Epidermal melanocyte (primary cell): ENCODE measurements at regions not wholly inside any gene's neighbourhood (a gene's known extent, or its start where the extent isn't known, plus 50 kb on each side); places are given as distances from the start of the nearest gene placed in this dataset.
A peak's percentile ranks its signal among the peaks of the same experiment; 100 is the strongest.
"Not testable (repeated sequence)": the region's sequence is repeated elsewhere in the genome, so short reads cannot be mapped to it uniquely, and the experiment has no call there.

Experiments used
- DNase-seq: peaks from one replicate; pipeline ENCODE4 v3.0.0; 2011; ENCODE audit warnings: low spot score; ENCODE audit not compliant: insufficient read length

DNA sequence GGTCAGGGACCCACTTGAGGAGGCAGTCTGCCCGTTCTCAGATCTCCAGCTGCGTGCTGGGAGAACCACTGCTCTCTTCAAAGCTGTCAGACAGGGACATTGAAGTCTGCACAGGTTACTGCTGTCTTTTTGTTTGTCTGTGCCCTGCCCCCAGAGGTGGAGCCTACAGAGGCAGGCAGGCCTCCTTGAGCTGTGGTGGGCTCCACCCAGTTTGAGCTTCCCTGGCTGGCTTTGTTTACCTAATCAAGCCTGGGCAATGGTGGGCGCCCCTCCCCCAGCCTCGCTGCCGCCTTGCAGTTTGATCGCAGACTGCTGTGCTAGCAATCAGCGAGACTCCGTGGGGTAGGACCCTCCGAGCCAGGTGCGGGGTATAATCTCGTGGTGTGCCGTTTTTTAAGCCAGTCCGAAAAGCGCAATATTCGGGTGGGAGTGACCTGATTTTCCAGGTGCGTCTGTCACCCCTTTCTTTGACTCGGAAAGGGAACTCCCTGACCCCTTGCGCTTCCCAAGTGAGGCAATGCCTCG, 375.4 kb downstream of the HTR1B start:
- DNase-seq: not testable (repeated sequence)

DNA sequence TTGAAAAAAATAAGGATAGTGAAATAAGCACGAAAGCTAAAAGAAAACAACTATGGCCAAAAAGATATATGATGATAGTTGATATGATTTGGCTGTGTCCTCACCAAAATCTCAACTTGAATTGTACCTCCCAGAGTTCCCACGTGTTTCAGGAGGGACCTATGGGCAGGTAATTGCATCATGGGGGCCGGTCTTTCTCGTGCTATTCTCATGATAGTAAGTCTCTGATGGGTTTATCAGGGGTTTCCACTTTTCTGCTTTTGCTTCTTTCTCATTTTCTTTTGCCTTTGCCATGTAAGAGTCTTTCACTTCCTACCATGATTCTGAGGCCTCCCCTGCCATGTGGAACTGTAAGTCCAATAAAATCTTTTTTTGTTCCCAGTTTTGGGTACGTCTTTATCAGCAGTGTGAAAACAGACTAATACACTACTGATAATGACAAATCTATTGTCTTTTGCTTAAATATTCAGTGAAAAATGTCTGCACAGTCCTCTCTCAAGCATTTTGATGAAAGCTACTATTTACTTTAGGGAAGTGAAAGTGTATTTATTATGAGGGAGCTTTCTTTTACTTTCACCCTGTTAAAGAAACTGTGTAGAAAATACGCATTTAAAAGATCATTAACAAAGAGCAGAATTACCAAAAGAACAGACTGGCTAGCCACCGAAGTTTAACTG, 389.1 kb downstream of the HTR1B start:
- no peak for DNase-seq

GRCh38 chr6:77073410-77073760, 389.9 kb downstream of the HTR1B start:
- DNase-seq: no peak

- no peak for DNase-seq
Observed at GRCh38 chr6:77072694-77073409, 390.4 kb downstream of the HTR1B start.

- no peak for DNase-seq
Observed at GRCh38 chr6:77063494-77063893, 399.8 kb downstream of the HTR1B start.

GRCh38 chr6:77055711-77056110, 407.6 kb downstream of the HTR1B start:
- no peak for DNase-seq

DNA sequence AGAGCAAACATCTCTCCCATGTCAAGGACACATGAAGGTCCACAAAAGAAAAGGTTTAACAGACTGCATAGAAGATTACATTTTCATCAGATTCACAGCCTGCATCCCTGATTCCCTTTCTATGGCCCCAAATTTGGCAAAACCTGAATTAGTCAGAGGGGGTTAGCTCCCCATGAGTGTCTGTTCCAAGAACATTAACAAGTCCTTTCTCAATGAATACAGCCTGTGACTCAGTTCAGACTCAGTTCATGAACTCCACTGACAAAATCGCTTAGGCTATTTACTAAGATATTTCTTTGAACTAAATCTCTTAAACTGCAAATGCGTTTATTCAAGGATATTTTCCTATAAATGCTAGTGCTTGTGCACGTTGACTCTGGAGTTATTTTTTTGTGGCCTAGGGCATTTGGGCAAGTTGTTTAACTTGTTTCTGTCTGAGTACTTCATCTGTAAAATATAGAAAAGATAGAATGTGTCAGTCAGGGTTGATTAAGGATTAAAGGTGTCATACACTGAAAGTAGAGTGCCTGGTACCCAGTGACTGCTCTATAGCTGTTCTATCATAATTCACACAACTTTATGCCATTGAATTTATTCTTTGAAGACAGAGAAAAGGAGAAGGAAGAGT, 422.6 kb downstream of the HTR1B start:
- DNase-seq: no peak

DNA sequence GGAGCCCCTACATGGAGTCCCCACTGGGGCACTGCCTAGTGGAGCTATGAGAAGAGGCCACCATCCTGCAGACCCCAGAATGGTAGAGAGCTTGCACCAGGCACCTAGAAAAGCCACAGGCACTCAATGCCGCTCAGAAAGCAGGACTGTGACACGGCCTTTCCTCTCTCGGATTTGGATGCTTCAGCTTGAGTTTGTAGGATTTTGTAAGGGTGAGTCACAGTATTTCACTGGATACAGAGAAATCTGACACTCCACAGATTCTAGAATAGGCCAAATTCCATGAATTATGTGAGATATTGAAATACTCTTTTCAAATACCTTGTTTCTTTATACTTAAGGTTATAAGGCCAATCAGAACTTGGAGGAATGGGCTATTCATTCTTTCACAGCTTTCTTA, 424.5 kb downstream of the HTR1B start:
- DNase-seq: peak; percentile 17

- no peak for DNase-seq
Observed at GRCh38 chr6:77037439-77037838, 425.9 kb downstream of the HTR1B start.

- no peak for DNase-seq
Observed at GRCh38 chr6:77036400-77036799, 426.9 kb downstream of the HTR1B start.

- DNase-seq: peak; percentile 37
Observed at GRCh38 chr6:77034161-77034560, 429.1 kb downstream of the HTR1B start.

DNA sequence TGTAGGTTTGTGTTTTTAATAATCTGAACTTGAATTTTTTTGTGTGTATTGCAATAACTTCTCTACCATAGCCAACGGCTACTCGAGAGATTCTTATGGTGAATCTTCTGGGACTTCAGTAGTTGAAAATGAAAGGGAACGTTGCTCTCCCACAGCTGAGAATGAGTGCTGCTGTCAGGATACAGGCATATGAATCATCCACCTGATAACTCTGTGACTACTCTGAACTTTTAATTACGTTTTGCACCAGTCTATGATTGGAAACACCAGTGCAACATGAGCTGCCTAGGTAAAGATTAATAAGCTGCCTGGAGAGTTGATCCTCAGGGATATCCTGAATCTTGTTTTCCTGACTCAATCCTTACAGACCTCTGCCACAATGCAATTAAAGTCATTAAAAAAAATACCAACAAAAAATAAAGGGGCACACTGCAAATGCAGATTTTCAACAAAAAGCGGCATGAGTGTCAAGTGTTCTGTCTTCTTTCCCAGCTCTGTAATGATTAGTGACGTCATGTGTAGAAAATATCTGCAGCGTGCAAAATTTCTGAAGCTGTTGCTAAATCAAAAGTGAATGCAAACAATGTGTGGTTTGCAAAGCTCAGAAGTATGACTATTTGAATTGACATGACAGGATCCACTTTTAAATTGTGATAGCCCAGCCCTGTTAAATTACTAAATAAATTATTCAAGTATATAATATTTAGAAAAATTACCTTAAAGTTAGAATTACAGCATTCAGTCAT, 432.2 kb downstream of the HTR1B start:
- no peak for DNase-seq

GRCh38 chr6:77026341-77026740, 436.9 kb downstream of the HTR1B start:
- no peak for DNase-seq

DNA sequence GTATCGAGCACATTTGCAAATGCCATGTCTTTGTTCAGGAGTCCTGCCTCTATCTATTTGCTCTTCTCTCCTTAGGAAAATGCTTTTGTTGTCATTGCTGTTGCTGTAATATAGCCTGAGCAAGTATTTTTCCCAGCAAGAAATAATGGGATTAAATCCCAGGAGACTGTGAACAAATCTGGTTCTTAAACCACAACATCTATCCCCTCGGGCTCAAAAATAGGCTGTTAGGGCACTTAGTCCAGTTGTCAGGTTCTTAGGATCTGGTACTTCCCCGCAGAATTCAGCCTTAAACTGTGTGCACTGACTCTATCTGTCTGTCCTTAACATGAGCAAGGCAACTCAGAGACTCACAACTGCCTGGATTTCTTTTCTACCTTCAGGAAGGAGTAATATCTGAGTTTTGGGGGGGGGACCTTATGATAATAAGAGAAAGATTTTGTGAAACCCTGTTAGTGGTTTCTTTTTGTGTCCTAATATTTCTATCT, 437.5 kb downstream of the HTR1B start:
- DNase-seq: no peak

GRCh38 chr6:77021778-77022177, 441.5 kb downstream of the HTR1B start:
- DNase-seq: no peak

- no peak for DNase-seq
Observed at GRCh38 chr6:77021232-77021631, 442.1 kb downstream of the HTR1B start.

DNA sequence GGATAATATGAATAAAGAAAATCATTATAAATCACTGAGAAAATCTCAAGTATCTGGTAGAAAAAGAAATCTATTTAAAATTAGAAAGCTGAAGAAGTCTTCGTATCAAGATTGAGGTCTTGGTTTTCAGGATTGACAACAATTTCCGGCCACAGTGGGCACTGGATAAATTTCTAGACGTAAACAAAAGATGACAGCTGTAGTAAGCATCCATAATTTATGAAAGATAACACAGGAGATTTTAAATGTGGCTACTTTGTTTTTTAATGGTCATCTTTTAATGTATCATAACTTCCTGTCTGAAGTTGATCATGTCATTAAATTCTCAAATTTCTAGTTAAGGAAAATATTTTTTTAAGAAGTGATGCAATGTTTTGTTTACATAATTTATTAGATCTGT, 444.2 kb downstream of the HTR1B start:
- DNase-seq: no peak

- DNase-seq: no peak
Observed at GRCh38 chr6:77017537-77017936, 445.8 kb downstream of the HTR1B start.

GRCh38 chr6:77015350-77015749, 447.9 kb downstream of the HTR1B start:
- no peak for DNase-seq

DNA sequence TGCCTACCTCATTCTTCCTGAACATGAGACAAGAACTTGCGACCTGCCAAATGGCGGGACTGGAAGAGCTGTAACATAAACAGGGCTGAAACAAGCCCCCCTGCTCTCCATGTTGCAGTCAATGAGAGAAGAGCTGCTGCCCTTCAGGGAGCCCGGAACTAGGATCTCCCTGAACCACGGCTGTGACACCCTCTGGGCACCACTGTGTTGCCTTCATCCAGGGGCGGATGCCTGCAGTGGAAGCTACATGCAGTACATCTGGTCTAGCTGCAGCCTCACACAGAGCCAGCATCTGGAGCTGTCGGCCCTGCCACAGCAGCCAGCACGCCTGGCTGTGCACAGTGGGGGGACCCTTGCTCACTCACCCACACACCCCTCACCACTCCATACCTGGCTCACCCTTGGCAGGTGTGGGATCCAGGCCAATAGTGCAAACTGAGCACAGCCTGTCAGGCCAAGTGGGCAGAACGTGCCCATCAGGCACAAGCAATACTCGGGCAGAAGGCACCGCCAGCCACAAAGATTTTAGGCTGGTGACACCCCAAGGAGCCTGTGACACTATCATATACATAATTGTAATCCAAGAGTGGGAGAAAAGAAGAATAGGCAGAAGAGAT, 451.3 kb downstream of the HTR1B start:
- DNase-seq: no peak

GRCh38 chr6:77010931-77011542, 452.3 kb downstream of the HTR1B start:
- DNase-seq: no peak
